ENCODE measurements at regions not wholly inside any gene's neighbourhood (a gene's known extent, or its start where the extent isn't known, plus 50 kb on each side); places are given as distances from the start of the nearest gene placed in this dataset.

DNA sequence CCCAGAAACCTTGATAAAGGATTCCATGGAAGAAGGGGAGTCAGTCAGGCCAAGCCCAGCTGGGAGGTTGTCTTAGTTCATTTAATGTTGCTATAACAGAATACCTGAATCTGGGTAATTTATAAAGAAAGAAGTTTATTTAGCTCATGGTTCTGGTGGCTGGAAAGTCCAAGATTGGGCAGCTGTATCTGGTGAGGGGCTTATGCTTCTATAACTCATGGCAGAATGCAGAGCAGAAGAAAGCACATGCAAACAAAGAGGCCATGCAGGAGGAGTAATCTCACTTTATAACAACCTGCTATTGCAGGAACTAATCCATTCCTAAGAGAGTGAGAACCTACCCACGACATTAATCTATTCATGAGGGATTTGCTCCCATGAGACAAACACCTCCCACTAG is 54.2 kb upstream of the ANKRD1 start:
- no peak for DNase-seq (ENCODE audit: extremely low spot score in 2 of 2)
- H3K4me1 ChIP-seq, result no peaks in the 10 kb centered on the region
- TF ChIP-seq POLR2AphosphoS5 (IDR thresholded peaks at IDR 0.05; ENCODE audit: insufficient read depth in 1 of 2, low read depth in 1 of 2), result no peak
- intact Hi-C loops (cut with DNase I), result no loop called here
- H3K9me3 ChIP-seq, result no peaks in the 10 kb centered on the region
- H3K27me3 ChIP-seq, result no peaks in the 10 kb centered on the region
- H3K27ac ChIP-seq, result no peak overlapping the region
- no peak overlapping the region for H3K4me3 ChIP-seq
- H3K36me3 ChIP-seq, result no peaks in the 10 kb centered on the region

DNA sequence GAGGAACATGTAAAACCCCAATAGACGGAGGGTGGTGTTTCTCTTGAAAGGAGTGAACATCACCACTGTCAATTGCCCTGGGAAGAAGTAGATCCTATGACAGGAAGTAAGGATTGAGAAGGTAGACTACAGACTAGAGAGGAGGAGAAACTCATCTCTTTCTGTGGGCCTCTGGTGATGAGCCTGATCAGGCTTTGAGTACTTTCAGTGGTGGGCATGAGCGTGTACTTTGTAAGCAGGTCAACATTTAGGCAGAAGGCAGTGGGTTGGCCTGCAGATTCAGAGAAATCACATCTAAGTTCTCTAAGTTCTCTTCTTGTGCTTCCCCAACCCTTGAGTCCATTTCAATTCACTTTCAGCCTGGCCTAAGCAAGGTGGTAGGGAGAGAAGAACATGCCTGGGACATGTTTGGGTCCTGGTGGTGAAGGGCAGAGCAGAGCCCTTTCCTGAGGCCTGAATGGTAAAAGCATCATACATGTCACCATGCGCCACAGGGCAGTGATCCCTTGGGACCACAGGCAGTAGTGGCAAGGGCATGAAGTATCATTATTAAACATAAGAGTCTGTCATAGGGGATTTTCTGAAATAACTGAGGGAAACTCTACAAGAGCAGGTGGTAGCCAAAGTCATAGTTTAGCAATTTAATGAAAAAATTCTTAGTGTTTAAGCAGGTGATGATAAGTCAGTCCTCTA is 56.4 kb upstream of the ANKRD1 start:
- Histone ChIP-seq H3K9me3 (no peaks in the 10 kb centered on the region), H3K4me3 (no peak overlapping the region), H3K36me3 (no peaks in the 10 kb centered on the region), H3K4me1 (no peaks in the 10 kb centered on the region), H3K27me3 (no peaks in the 10 kb centered on the region), H3K27ac (no peak overlapping the region)
- intact Hi-C loops (cut with DNase I), result no loop called here
- no peak for DNase-seq (ENCODE audit: extremely low spot score in 2 of 2)
- TF ChIP-seq POLR2A (IDR thresholded peaks at IDR 0.05), result no peak
- TF ChIP-seq, protein P1, sequence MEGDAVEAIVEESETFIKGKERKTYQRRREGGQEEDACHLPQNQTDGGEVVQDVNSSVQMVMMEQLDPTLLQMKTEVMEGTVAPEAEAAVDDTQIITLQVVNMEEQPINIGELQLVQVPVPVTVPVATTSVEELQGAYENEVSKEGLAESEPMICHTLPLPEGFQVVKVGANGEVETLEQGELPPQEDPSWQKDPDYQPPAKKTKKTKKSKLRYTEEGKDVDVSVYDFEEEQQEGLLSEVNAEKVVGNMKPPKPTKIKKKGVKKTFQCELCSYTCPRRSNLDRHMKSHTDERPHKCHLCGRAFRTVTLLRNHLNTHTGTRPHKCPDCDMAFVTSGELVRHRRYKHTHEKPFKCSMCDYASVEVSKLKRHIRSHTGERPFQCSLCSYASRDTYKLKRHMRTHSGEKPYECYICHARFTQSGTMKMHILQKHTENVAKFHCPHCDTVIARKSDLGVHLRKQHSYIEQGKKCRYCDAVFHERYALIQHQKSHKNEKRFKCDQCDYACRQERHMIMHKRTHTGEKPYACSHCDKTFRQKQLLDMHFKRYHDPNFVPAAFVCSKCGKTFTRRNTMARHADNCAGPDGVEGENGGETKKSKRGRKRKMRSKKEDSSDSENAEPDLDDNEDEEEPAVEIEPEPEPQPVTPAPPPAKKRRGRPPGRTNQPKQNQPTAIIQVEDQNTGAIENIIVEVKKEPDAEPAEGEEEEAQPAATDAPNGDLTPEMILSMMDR (IDR thresholded peaks at IDR 0.05), result no peak
- TF ChIP-seq POLR2AphosphoS5 (IDR thresholded peaks at IDR 0.05; ENCODE audit: insufficient read depth in 1 of 2, low read depth in 1 of 2), result no peak

DNA sequence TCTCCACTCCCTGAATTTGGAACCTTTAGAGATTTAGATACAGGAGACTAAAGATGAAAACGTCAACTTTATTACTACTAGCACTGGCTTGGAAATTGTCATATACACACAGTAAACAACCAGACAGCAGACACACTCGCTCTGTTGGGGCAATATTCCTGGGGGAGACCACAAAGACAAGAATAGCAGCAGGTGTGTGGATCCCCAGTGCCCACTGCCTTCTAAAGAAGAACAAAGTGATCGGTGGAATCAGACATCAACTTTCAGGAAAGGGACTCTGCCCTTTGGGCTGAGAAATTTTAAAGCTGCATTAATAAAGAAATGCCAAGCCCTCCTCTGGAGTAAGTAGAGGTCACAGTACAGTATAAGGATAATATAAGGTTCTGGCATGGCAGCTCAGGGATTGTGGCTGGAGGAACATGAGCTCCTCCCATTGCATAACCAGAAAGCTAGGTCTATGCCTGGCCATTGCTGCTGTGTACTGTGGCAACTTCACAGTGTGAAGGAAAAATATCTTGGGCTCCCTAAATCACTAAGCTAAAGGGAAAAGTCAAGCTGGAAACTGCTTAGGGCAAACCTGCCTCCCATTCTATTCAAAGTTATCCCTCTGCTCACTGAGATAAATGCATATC is 57.1 kb upstream of the ANKRD1 start:
- H3K4me1 ChIP-seq, result no peaks in the 10 kb centered on the region
- no peak overlapping the region for H3K27ac ChIP-seq
- no peak for TF ChIP-seq POLR2A (IDR thresholded peaks at IDR 0.05)
- TF ChIP-seq, protein P1 (IDR thresholded peaks at IDR 0.05), result no peak
- TF ChIP-seq POLR2AphosphoS5 (IDR thresholded peaks at IDR 0.05; ENCODE audit: insufficient read depth in 1 of 2, low read depth in 1 of 2), result no peak
- H3K9me3 ChIP-seq, result no peaks in the 10 kb centered on the region
- intact Hi-C loops (cut with DNase I), result no loop called here
- DNase-seq (ENCODE audit: extremely low spot score in 2 of 2), result no peak
- H3K36me3 ChIP-seq, result no peaks in the 10 kb centered on the region
- no peaks in the 10 kb centered on the region for H3K27me3 ChIP-seq
- no peak overlapping the region for H3K4me3 ChIP-seq

DNA sequence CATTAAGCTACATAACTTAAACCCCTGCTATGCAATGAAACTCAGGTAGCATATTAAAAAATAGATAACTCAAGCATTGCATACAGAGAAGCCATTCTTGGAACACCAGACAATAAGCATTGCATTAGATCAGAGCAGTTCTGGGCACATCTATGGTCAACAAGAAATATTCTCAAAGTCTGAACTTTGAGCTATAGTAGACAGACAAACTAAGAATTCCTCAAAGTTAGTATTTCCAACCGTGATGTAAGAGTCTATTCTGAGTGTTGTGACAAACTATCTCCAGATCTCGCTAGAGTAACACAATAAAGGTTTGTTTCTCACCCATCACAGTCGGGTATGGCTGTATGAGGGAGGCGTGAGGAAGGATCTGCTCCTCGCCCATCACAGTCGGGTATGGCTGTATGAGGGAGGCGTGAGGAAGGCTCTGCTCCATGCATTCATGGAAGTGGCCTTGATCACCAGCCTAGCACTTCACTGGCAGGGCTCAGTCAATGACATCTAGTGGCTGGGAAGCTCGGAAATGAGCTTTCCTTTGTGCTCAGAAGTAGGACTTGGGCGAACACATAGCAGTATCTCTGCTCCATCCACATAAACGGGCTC is 61.6 kb upstream of the ANKRD1 start:
- Histone ChIP-seq H3K4me3 (no peak overlapping the region), H3K27ac (no peak overlapping the region), H3K9me3 (no peaks in the 10 kb centered on the region), H3K4me1 (no peaks in the 10 kb centered on the region), H3K36me3 (no peaks in the 10 kb centered on the region), H3K27me3 (no peaks in the 10 kb centered on the region)
- DNase-seq (ENCODE audit: extremely low spot score in 2 of 2), result no peak
- intact Hi-C loops (cut with DNase I), result no loop called here
- TF ChIP-seq POLR2AphosphoS5 (IDR thresholded peaks at IDR 0.05; ENCODE audit: insufficient read depth in 1 of 2, low read depth in 1 of 2), result no peak
- no peak for TF ChIP-seq POLR2A (IDR thresholded peaks at IDR 0.05)
- TF ChIP-seq, protein P1 (IDR thresholded peaks at IDR 0.05), result no peak

DNA sequence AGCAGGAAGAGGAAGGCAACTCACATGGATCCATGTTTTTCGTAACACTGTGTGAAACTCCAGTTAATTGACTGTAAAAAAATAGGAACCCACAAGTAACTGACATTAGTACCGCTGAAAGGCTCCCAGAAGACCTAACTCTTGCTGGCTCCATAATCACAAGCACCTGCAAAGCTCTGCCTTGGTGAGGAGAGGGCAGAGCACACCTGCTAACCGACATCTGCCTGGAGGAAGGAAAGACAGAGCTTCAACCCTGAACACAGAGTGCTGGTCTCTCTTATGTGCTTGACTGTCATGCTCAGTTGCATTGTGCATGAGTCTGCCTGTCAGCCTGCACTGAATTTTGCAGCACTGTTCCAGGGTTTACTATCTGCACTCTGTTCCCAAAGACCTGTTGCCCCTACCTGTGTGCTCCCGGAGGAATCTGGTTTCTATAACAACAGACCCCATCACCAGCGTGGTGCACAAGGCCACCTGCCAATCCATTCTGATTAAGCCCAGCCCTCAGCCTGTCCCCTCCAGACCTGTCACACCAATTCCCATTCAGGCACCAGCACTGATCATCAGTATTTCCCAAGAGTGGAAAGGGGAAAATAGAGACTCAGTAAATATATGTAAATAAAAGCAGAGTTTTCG is 63.1 kb upstream of the ANKRD1 start:
- Histone ChIP-seq H3K27me3 (no peaks in the 10 kb centered on the region), H3K9me3 (no peaks in the 10 kb centered on the region), H3K36me3 (no peaks in the 10 kb centered on the region), H3K4me3 (no peak overlapping the region), H3K4me1 (no peaks in the 10 kb centered on the region), H3K27ac (no peak overlapping the region)
- no peak for TF ChIP-seq POLR2A (IDR thresholded peaks at IDR 0.05)
- TF ChIP-seq POLR2AphosphoS5 (IDR thresholded peaks at IDR 0.05; ENCODE audit: insufficient read depth in 1 of 2, low read depth in 1 of 2), result no peak
- TF ChIP-seq, protein P1 (IDR thresholded peaks at IDR 0.05), result no peak
- intact Hi-C loops (cut with DNase I), result no loop called here
- DNase-seq (ENCODE audit: extremely low spot score in 2 of 2), result no peak

Data from vagina (tissue), 2 donors.